A549 (cell line): ENCODE measurements at regions not wholly inside any gene's neighbourhood (a gene's known extent, or its start where the extent isn't known, plus 50 kb on each side); places are given as distances from the start of the nearest gene placed in this dataset.

Experiments used
- ATAC-seq, 2 experiments: fragments of 200-7000 bp in 1 of 2; fragments of >200 bp in 1 of 2; cut with Nextera tagmentation in 1 of 2; cut with Tn5 transposase in 1 of 2; 3 replicates each; pipeline versions ENCODE4 v1.8.0 to v1.9.1; 2018 to 2020; ENCODE audit warnings: mild to moderate bottlenecking in 1 of 2, moderate library complexity in 1 of 2
- CTCF ChIA-PET: fragments of 300-600 bp; sonication (Branson Sonifier 250); formaldehyde crosslinking; extraction: SDS; loops from one replicate; lab custom pipeline; 2021; ENCODE audit warnings: antibody characterized with exemption, inconsistent platforms; lab: Yijun Ruan, JAX
- POLR2A ChIA-PET: fragments of 350-600 bp; formaldehyde crosslinking; extraction: SDS; loops from one replicate; lab custom pipeline; 2021; ENCODE audit warnings: antibody characterized with exemption, inconsistent platforms; lab: Yijun Ruan, JAX
- DNase-seq, 2 experiments: peaks; one replicate each; pipeline versions ENCODE4 v3.0.0 to v3.0.0-alpha.2; 2011 to 2016; ENCODE audit warnings: low read depth in 1 of 2, low spot score in 1 of 2
- FAIRE-seq: peaks from 2 replicates; lab custom pipeline; 2011; peaks lifted over from hg19 to GRCh38; lab: Jason Lieb, UNC
- H3K27ac ChIP-seq, 2 experiments: fragments of >200 bp; sonication (Bioruptor Twin); formaldehyde crosslinking; 3 replicates each; pipeline ENCODE4 v1.5.1; 2016 to 2017
- H3K4me1 ChIP-seq: fragments of >200 bp; sonication (Bioruptor Twin); formaldehyde crosslinking; 3 replicates; pipeline ENCODE4 v1.6.1; 2016
- H3K4me2 ChIP-seq: fragments of >200 bp; sonication (Bioruptor Twin); formaldehyde crosslinking; 3 replicates; pipeline ENCODE4 v1.6.1; 2016
- H3K4me3 ChIP-seq: fragments of >200 bp; sonication (Bioruptor Twin); formaldehyde crosslinking; 3 replicates; pipeline ENCODE4 v1.5.1; 2016
- H3K9me3 ChIP-seq: fragments of >200 bp; sonication (Bioruptor Twin); formaldehyde crosslinking; 3 replicates; pipeline ENCODE4 v1.6.1; 2016
- ATOH8 ChIP-seq: fragments of 250-450 bp; sonication (Bioruptor Pico); IDR thresholded peaks from 2 replicates; pipeline ENCODE4 v1.5.0; 2020; ENCODE audit warnings: low read depth, mild to moderate bottlenecking, moderate library complexity
- BCL3 ChIP-seq: fragments of >200 bp; sonication (Bioruptor Twin); formaldehyde crosslinking; IDR thresholded peaks from 3 replicates; pipeline ENCODE4 v1.6.1; 2016
- CBX2 ChIP-seq: fragments of 200-600 bp; sonication (generic); IDR thresholded peaks from 2 replicates; pipeline ENCODE4 v1.6.1; 2016; ENCODE audit warnings: low read depth, mild to moderate bottlenecking, borderline replicate concordance
- CTCF ChIP-seq: fragments of >200 bp; sonication (Bioruptor Twin); formaldehyde crosslinking; IDR thresholded peaks from 3 replicates; pipeline ENCODE4 v1.5.1; 2016
- EP300 ChIP-seq, 2 experiments: fragments of >200 bp; sonication (Bioruptor Twin); formaldehyde crosslinking; IDR thresholded peaks; 2 replicates in 1 of 2; 3 replicates in 1 of 2; pipeline ENCODE4 v1.6.1; 2016 to 2017
- FOSB ChIP-seq: fragments of 250-450 bp; sonication (Bioruptor Pico); IDR thresholded peaks from 2 replicates; pipeline ENCODE4 v1.5.0; 2020; ENCODE audit warnings: mild to moderate bottlenecking, moderate library complexity
- FOSL2 ChIP-seq, 2 experiments: fragments of 450-650 bp in 1 of 2; fragments of >200 bp in 1 of 2; sonication (Bioruptor Twin) in 1 of 2; formaldehyde crosslinking; IDR thresholded peaks; 2 replicates each; pipeline versions ENCODE4 v1.5.0 to v1.6.1; 2016 to 2020; ENCODE audit warnings: mild to moderate bottlenecking in 1 of 2, moderate library complexity in 1 of 2
- FOXS1 ChIP-seq: fragments of 250-450 bp; sonication (Bioruptor Pico); IDR thresholded peaks from 2 replicates; pipeline ENCODE4 v1.5.0; 2020; ENCODE audit warnings: mild to moderate bottlenecking, moderate library complexity
- HDAC2 ChIP-seq: fragments of 200-600 bp; sonication (generic); IDR thresholded peaks from 2 replicates; pipeline ENCODE4 v1.6.1; 2016
- HOXA7 ChIP-seq: fragments of 250-450 bp; sonication (Bioruptor Pico); IDR thresholded peaks from 2 replicates; pipeline ENCODE4 v1.5.0; 2020; ENCODE audit warnings: mild to moderate bottlenecking, moderate library complexity
- JUNB ChIP-seq: fragments of >200 bp; sonication (Bioruptor Twin); formaldehyde crosslinking; IDR thresholded peaks from 2 replicates; pipeline ENCODE4 v1.6.1; 2016
- MAX ChIP-seq: IDR thresholded peaks from 2 replicates; pipeline ENCODE4 v1.6.1; 2012
- MAZ ChIP-seq: fragments of 150-350 bp; IDR thresholded peaks from 2 replicates; pipeline ENCODE4 v1.6.1; 2014; ENCODE audit warnings: antibody characterized with exemption, low read depth, low read length, borderline replicate concordance
- NFE2L2 ChIP-seq: fragments of 150-350 bp; conservative IDR thresholded peaks from 2 replicates; pipeline ENCODE4 v1.6.1; 2014; ENCODE audit warnings: low read length
- PBX3 ChIP-seq: IDR thresholded peaks from 2 replicates; pipeline ENCODE4 v1.6.1; 2012
- PHF8 ChIP-seq: fragments of 200-600 bp; sonication (generic); IDR thresholded peaks from 2 replicates; pipeline ENCODE4 v1.6.1; 2016; ENCODE audit warnings: low read depth, mild to moderate bottlenecking, antibody characterized with exemption, moderate library complexity, borderline replicate concordance
- RCOR1 ChIP-seq: fragments of 150-350 bp; IDR thresholded peaks from 2 replicates; pipeline ENCODE4 v1.6.1; 2014; ENCODE audit warnings: antibody characterized with exemption, low read length, low read depth
- RFX5 ChIP-seq: fragments of 450-650 bp; IDR thresholded peaks from 2 replicates; pipeline ENCODE4 v1.7.1; 2014; ENCODE audit warnings: antibody characterized with exemption, mild to moderate bottlenecking, moderate library complexity
- RNF2 ChIP-seq: fragments of 200-600 bp; sonication (generic); IDR thresholded peaks from 2 replicates; pipeline ENCODE4 v1.6.1; 2016; ENCODE audit warnings: low read depth, mild to moderate bottlenecking, antibody characterized with exemption, moderate library complexity, borderline replicate concordance
- SMC3 ChIP-seq: fragments of >200 bp; sonication (Bioruptor Twin); formaldehyde crosslinking; IDR thresholded peaks from 3 replicates; pipeline ENCODE4 v1.6.1; 2018; ENCODE audit warnings: inconsistent platforms
- TFCP2L1 ChIP-seq: fragments of 250-450 bp; sonication (Bioruptor Pico); IDR thresholded peaks from 2 replicates; pipeline ENCODE4 v1.5.0; 2021; ENCODE audit warnings: mild to moderate bottlenecking
- USF2 ChIP-seq: fragments of 450-650 bp; IDR thresholded peaks from 2 replicates; pipeline ENCODE4 v1.6.1; 2014; ENCODE audit warnings: antibody characterized with exemption
- ZNF302 ChIP-seq: fragments of 250-450 bp; sonication (Bioruptor Pico); IDR thresholded peaks from 2 replicates; pipeline ENCODE4 v1.9.0; 2021; ENCODE audit warnings: inconsistent platforms, mild to moderate bottlenecking, moderate library complexity
- ZSCAN20 ChIP-seq: fragments of 250-450 bp; sonication (Bioruptor Pico); IDR thresholded peaks from 2 replicates; pipeline ENCODE4 v1.8.0; 2022; ENCODE audit warnings: mild to moderate bottlenecking, moderate library complexity
- WGBS: methylation state at CpG from one replicate; pipeline ENCODE4 v1.1.6; 2017; ENCODE audit errors: missing lambda C conversion rate; 5-methylcytosine and 5-hydroxymethylcytosine counted together

- no peaks in the 10 kb centered on the region for H3K4me1 ChIP-seq
- WGBS: 0% methylated on average over 7 of the region's 7 CpGs
- no peak overlapping the region for H3K4me3 ChIP-seq
- FAIRE-seq (no peak), DNase-seq (no peak), ATAC-seq (no peak)
- ChIA-PET POLR2A (no interaction called here), CTCF (no interaction called here)
- TF ChIP-seq EP300 (IDR thresholded peaks at IDR 0.05): no peak
- no peak for TF ChIP-seq MAZ
- no peak for TF ChIP-seq TFCP2L1
- no peak for TF ChIP-seq NFE2L2
- no peak for TF ChIP-seq CBX2
- no peak for TF ChIP-seq HOXA7 (CRISPR knock-in tag)
- TF ChIP-seq ZSCAN20 (CRISPR knock-in tag): no peak
- TF ChIP-seq ZNF302 (CRISPR knock-in tag): no peak
- TF ChIP-seq RNF2: no peak
- TF ChIP-seq FOSL2 (IDR thresholded peaks at IDR 0.05): no peak
- TF ChIP-seq FOSL2 (CRISPR knock-in tag; IDR thresholded peaks at IDR 0.05): no peak
- no peak overlapping the region for H3K4me2 ChIP-seq
- H3K9me3 ChIP-seq: no peaks in the 10 kb centered on the region
- H3K27ac ChIP-seq: no peak overlapping the region
Measured at GRCh38 chr21:18989953-18990495, 586.4 kb upstream of the TMPRSS15 start.

GRCh38 chr21:18991846-18992245 is 588.3 kb upstream of the TMPRSS15 start:
- no peak overlapping the region for H3K27ac ChIP-seq
- 0% methylated on average over 1 of the region's 1 CpG for WGBS
- ChIA-PET CTCF (no interaction called here), POLR2A (no interaction called here)
- H3K9me3 ChIP-seq: no peaks in the 10 kb centered on the region
- no peak overlapping the region for H3K4me2 ChIP-seq
- no peak for DNase-seq
- no peak for ATAC-seq
- no peak for FAIRE-seq
- H3K4me3 ChIP-seq: no peak overlapping the region
- TF ChIP-seq RFX5 (no peak), MAX (no peak), FOXS1 (CRISPR knock-in tag) (no peak), NFE2L2 (no peak), FOSB (no peak), RCOR1 (no peak), CTCF (no peak), MAZ (no peak), PBX3 (no peak), JUNB (no peak), PHF8 (no peak), SMC3 (no peak), HDAC2 (no peak), BCL3 (no peak), USF2 (no peak), ATOH8 (CRISPR knock-in tag) (no peak)
- H3K4me1 ChIP-seq: no peaks in the 10 kb centered on the region
